Gastrocnemius medialis (tissue), 4 donors: ENCODE measurements at regions not wholly inside any gene's neighbourhood (a gene's known extent, or its start where the extent isn't known, plus 50 kb on each side); places are given as distances from the start of the nearest gene placed in this dataset.

Source experiments
- POLR2A ChIP-seq, 2 donors: fragments of 450-650 bp; IDR thresholded peaks; one replicate each; pipeline ENCODE4 v1.6.1; 2017; ENCODE audit warnings: antibody characterized with exemption in 2 of 2, mild to moderate bottlenecking in 2 of 2, moderate library complexity in 2 of 2
- TF ChIP-seq, protein P1 (sequence below), 5 experiments: fragments of 450-650 bp in 3 of 5; fragments of 200-600 bp in 2 of 5; sonication (generic) in 2 of 5; IDR thresholded peaks in 4 of 5; conservative IDR thresholded peaks in 1 of 5; 1 replicate in 4 of 5; 2 replicates in 1 of 5; pipeline ENCODE4 v1.5.1; 2016 to 2019; ENCODE audit warnings: antibody characterized with exemption in 5 of 5, mild to moderate bottlenecking in 3 of 5, moderate library complexity in 3 of 5

GRCh38 chr6:166223079-166223478 is 55.4 kb upstream of the TBXT start:
- TF ChIP-seq POLR2A (IDR thresholded peaks at IDR 0.05): no peak
- TF ChIP-seq, protein P1, sequence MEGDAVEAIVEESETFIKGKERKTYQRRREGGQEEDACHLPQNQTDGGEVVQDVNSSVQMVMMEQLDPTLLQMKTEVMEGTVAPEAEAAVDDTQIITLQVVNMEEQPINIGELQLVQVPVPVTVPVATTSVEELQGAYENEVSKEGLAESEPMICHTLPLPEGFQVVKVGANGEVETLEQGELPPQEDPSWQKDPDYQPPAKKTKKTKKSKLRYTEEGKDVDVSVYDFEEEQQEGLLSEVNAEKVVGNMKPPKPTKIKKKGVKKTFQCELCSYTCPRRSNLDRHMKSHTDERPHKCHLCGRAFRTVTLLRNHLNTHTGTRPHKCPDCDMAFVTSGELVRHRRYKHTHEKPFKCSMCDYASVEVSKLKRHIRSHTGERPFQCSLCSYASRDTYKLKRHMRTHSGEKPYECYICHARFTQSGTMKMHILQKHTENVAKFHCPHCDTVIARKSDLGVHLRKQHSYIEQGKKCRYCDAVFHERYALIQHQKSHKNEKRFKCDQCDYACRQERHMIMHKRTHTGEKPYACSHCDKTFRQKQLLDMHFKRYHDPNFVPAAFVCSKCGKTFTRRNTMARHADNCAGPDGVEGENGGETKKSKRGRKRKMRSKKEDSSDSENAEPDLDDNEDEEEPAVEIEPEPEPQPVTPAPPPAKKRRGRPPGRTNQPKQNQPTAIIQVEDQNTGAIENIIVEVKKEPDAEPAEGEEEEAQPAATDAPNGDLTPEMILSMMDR (IDR thresholded peaks at IDR 0.05 in 4 of 5, conservative IDR thresholded peaks at IDR 0.05 in 1 of 5): no peak
